ENCODE measurements at regions not wholly inside any gene's neighbourhood (a gene's known extent, or its start where the extent isn't known, plus 50 kb on each side); places are given as distances from the start of the nearest gene placed in this dataset.

DNA sequence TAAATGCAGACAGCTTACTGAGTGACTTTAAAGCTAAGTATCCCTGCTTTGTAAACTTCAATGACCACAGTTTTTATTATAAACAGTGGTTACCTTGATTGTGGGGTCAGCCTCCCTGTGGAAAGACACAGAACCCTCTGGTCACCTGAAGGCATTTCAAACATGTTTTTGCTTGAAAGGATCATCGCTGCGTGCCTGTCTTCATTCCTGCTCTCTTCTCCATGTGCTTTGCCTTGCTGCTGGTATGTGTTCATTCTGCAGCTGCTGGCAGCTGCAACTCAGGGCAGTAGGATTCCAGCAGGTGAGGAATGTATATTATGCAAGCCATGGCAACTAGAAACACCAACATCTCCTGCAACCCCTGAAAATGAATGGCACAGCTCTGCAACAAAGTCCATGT, 81.0 kb upstream of the VAV3 start:
- H4K5ac ChIP-seq (ENCODE audit: insufficient read length, low read depth, low read length): no peak overlapping the region
- H4K91ac ChIP-seq (replicated peaks; ENCODE audit: insufficient read length, low read length): no peak overlapping the region
- H3K4me1 ChIP-seq (replicated peaks in 1 of 4; ENCODE audit: control insufficient read depth in 3 of 4, insufficient read depth in 4 of 4, low read length in 3 of 4): peaks cover 0 to 19% (median 9%) of the 10 kb centered on the region in 4 experiments; a peak in 6 of 7 replicates
- H3K36me3 ChIP-seq (ENCODE audit: control insufficient read depth in 2 of 4, insufficient read depth in 4 of 4, low read length in 3 of 4): no peaks in the 10 kb centered on the region
- no peak overlapping the region for H3K23ac ChIP-seq (ENCODE audit: insufficient read length)
- H3K4me2 ChIP-seq (ENCODE audit: insufficient read depth in 1 of 2, low read depth in 2 of 2, low read length in 2 of 2): no peak overlapping the region
- WGBS, 2 experiments (ENCODE audit: extremely low coverage in 1 of 2, insufficient coverage in 1 of 2, insufficient read length in 1 of 2, insufficient replicate concordance in 2 of 2, low coverage in 1 of 2, low lambda C conversion rate in 2 of 2, missing lambda C conversion rate in 1 of 2): 87% methylated on average over 2 of the region's 2 CpGs; no CpG with 5 or more reads in 1 of the 2 experiments
- H2BK120ac ChIP-seq (replicated peaks; ENCODE audit: low read depth, low read length): no peak overlapping the region
- no peak overlapping the region for H3K4me3 ChIP-seq (ENCODE audit: extremely low read depth in 1 of 4, insufficient read depth in 2 of 4, low read depth in 3 of 4, low read length in 4 of 4)
- no peak overlapping the region for H3K56ac ChIP-seq (replicated peaks; ENCODE audit: insufficient read length, low read depth, low read length)
- no peak overlapping the region for H3K27ac ChIP-seq (ENCODE audit: low read depth, low read length)
- no peak overlapping the region for H2BK12ac ChIP-seq (ENCODE audit: low read depth, low read length)
- H3K18ac ChIP-seq (ENCODE audit: extremely low read depth, low read length): no peak overlapping the region
- no peaks in the 10 kb centered on the region for H3K27me3 ChIP-seq (replicated peaks in 1 of 4; ENCODE audit: control insufficient read depth in 3 of 4, extremely low read depth in 1 of 4, insufficient read depth in 3 of 4, low read length in 3 of 4)
- ChIA-PET POLR2A (ENCODE audit: partially characterized antibody) (no interaction called here), CTCF (ENCODE audit: partially characterized antibody) (interaction anchor here (0.7 to 3.4 kb wide), 8 partner anchors 12 to 263 kb away, joined by 3 to 16 read pairs (median 3); no protein-coding TSS in a partner anchor)
- no peak overlapping the region for H2BK20ac ChIP-seq (ENCODE audit: low read length)
- H2AK5ac ChIP-seq (ENCODE audit: low read depth, low read length): no peak overlapping the region
- H3K14ac ChIP-seq (ENCODE audit: insufficient read length): no peak overlapping the region
- H2BK5ac ChIP-seq (ENCODE audit: low read depth, low read length): no peak overlapping the region
- no peaks in the 10 kb centered on the region for H3K79me1 ChIP-seq (ENCODE audit: low read depth, low read length)
- DNase-seq (ENCODE audit: low read depth in 1 of 2, low spot score in 2 of 2): no peak
- no peaks in the 10 kb centered on the region for H3K79me2 ChIP-seq (ENCODE audit: control insufficient read depth in 1 of 2, insufficient read depth in 2 of 2, low read length in 2 of 2)
- no peak overlapping the region for H2BK15ac ChIP-seq (ENCODE audit: low read length)
- 0 out of 4 replicates have a peak, but pooled peaks cover 0 to 3% of the 10 kb centered on the region in 2 experiments for H3K9me3 ChIP-seq (ENCODE audit: insufficient read depth in 2 of 2, low read depth in 1 of 2, low read length in 1 of 2)
- no peak overlapping the region for H3K4ac ChIP-seq (replicated peaks; ENCODE audit: insufficient read length, low read depth, low read length)
- no peak overlapping the region; the same call in 1 of the 2 replicates for H4K8ac ChIP-seq (ENCODE audit: extremely low read depth, insufficient read depth, low read length)
- H4K20me1 ChIP-seq (replicated peaks in 1 of 2; ENCODE audit: control insufficient read depth in 1 of 2, insufficient read depth in 2 of 2, low read length in 2 of 2): no peaks in the 10 kb centered on the region
- H3K23me2 ChIP-seq (ENCODE audit: low read depth, low read length): no peaks in the 10 kb centered on the region; the same call in 1 of the 2 replicates
- no peak overlapping the region for H2AFZ ChIP-seq (ENCODE audit: low read length)
- no peak overlapping the region for H3K9ac ChIP-seq (replicated peaks in 1 of 4; ENCODE audit: extremely low read depth in 1 of 4, low read depth in 3 of 4, low read length in 3 of 4)
- FAIRE-seq: no peak
- TF ChIP-seq CBX8 (IDR thresholded peaks at IDR 0.05; ENCODE audit: borderline replicate concordance, low read depth, low read length) (no peak), SAP30 (IDR thresholded peaks at IDR 0.05; ENCODE audit: insufficient read depth, insufficient replicate concordance, low read length) (no peak), CHD1 (IDR thresholded peaks at IDR 0.05; ENCODE audit: low read depth, low read length) (no peak)
- TF ChIP-seq, protein P1, sequence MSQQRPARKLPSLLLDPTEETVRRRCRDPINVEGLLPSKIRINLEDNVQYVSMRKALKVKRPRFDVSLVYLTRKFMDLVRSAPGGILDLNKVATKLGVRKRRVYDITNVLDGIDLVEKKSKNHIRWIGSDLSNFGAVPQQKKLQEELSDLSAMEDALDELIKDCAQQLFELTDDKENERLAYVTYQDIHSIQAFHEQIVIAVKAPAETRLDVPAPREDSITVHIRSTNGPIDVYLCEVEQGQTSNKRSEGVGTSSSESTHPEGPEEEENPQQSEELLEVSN (IDR thresholded peaks at IDR 0.05): no peak
